ENCODE measurements at regions not wholly inside any gene's neighbourhood (a gene's known extent, or its start where the extent isn't known, plus 50 kb on each side); places are given as distances from the start of the nearest gene placed in this dataset.

- no peak for DNase-seq (ENCODE audit: low read depth in 3 of 3)
Measured at GRCh38 chr3:76010252-76010651, 224.9 kb upstream of the ZNF717 start.

- no peak for DNase-seq (ENCODE audit: low read depth in 3 of 3)
Measured at GRCh38 chr3:76011121-76011520, 225.8 kb upstream of the ZNF717 start.

GRCh38 chr3:76015496-76015895 lies 230.1 kb upstream of the ZNF717 start:
- DNase-seq (ENCODE audit: low read depth in 3 of 3), result no peak

GRCh38 chr3:76016111-76016510 lies 230.8 kb upstream of the ZNF717 start:
- no peak for DNase-seq (ENCODE audit: low read depth in 3 of 3)

GRCh38 chr3:76016769-76017439 lies 231.6 kb upstream of the ZNF717 start:
- DNase-seq (ENCODE audit: low read depth in 3 of 3), result no peak

- DNase-seq (ENCODE audit: low read depth in 3 of 3), result no peak
Measured at GRCh38 chr3:76021376-76021775, 236.0 kb upstream of the ZNF717 start.

GRCh38 chr3:76024640-76025039 lies 239.3 kb upstream of the ZNF717 start:
- no peak for DNase-seq (ENCODE audit: low read depth in 3 of 3)

GRCh38 chr3:76025561-76025960 lies 240.2 kb upstream of the ZNF717 start:
- DNase-seq (ENCODE audit: low read depth in 3 of 3), result no peak

- DNase-seq (ENCODE audit: low read depth in 3 of 3), result no peak
Measured at GRCh38 chr3:76026379-76026778, 241.0 kb upstream of the ZNF717 start.

- DNase-seq (ENCODE audit: low read depth in 3 of 3), result no peak
Measured at GRCh38 chr3:76028774-76029173, 243.4 kb upstream of the ZNF717 start.

- DNase-seq (ENCODE audit: low read depth in 3 of 3), result no peak
Measured at GRCh38 chr3:76034649-76035048, 249.3 kb upstream of the ZNF717 start.

- no peak for DNase-seq (ENCODE audit: low read depth in 3 of 3)
Measured at GRCh38 chr3:76035117-76035516, 249.8 kb upstream of the ZNF717 start.

GRCh38 chr3:76038949-76039348 lies 253.6 kb upstream of the ZNF717 start:
- DNase-seq (ENCODE audit: low read depth in 3 of 3), result no peak

- DNase-seq (ENCODE audit: low read depth in 3 of 3), result no peak
Measured at GRCh38 chr3:76039431-76039830, 254.1 kb upstream of the ZNF717 start.

GRCh38 chr3:76040946-76041345 lies 255.6 kb upstream of the ZNF717 start:
- no peak for DNase-seq (ENCODE audit: low read depth in 3 of 3)

- no peak for DNase-seq (ENCODE audit: low read depth in 3 of 3)
Measured at GRCh38 chr3:76043746-76044145, 258.4 kb upstream of the ZNF717 start.

GRCh38 chr3:76044601-76045600 lies 259.6 kb upstream of the ZNF717 start:
- peak in 1 of 3 donors; percentile 5 for DNase-seq (ENCODE audit: low read depth in 3 of 3)

GRCh38 chr3:76047368-76047767 lies 262.0 kb upstream of the ZNF717 start:
- DNase-seq (ENCODE audit: low read depth in 3 of 3), result no peak

GRCh38 chr3:76049776-76050175 lies 264.4 kb upstream of the ZNF717 start:
- no peak for DNase-seq (ENCODE audit: low read depth in 3 of 3)

GRCh38 chr3:76051145-76051544 lies 265.8 kb upstream of the ZNF717 start:
- no peak for DNase-seq (ENCODE audit: low read depth in 3 of 3)

GRCh38 chr3:76054404-76054803 lies 269.1 kb upstream of the ZNF717 start:
- no peak for DNase-seq (ENCODE audit: low read depth in 3 of 3)

GRCh38 chr3:76061654-76062053 lies 276.3 kb upstream of the ZNF717 start:
- no peak for DNase-seq (ENCODE audit: low read depth in 3 of 3)

GRCh38 chr3:76063019-76063418 lies 277.7 kb upstream of the ZNF717 start:
- no peak for DNase-seq (ENCODE audit: low read depth in 3 of 3)
